GM18907 (cell line): ENCODE measurements at regions not wholly inside any gene's neighbourhood (a gene's known extent, or its start where the extent isn't known, plus 50 kb on each side); places are given as distances from the start of the nearest gene placed in this dataset.
"Not testable (repeated sequence)": the region's sequence is repeated elsewhere in the genome, so short reads cannot be mapped to it uniquely, and the experiment has no call there.

Experiments used
- ATAC-seq: cut with Tn5 transposase; IDR thresholded peaks from one replicate; pipeline ENCODE4 v1.9.1; 2021; ENCODE audit warnings: mild to moderate bottlenecking, moderate library complexity; ENCODE audit not compliant: unreplicated experiment

- no peak for ATAC-seq
Measured at GRCh38 chr1:168825820-168826219, 96.8 kb upstream of the DPT start.

- ATAC-seq: no peak
Measured at GRCh38 chr1:168826269-168826668, 97.3 kb upstream of the DPT start.

- no peak for ATAC-seq
Measured at GRCh38 chr1:168827557-168827956, 98.6 kb upstream of the DPT start.

- no peak for ATAC-seq
Measured at GRCh38 chr1:168829876-168830275, 100.9 kb upstream of the DPT start.

GRCh38 chr1:168830562-168830961 is 101.6 kb upstream of the DPT start:
- no peak for ATAC-seq

- ATAC-seq: no peak
Measured at GRCh38 chr1:168832661-168833060, 103.7 kb upstream of the DPT start.

GRCh38 chr1:168833362-168833761 is 104.4 kb upstream of the DPT start:
- ATAC-seq: no peak

GRCh38 chr1:168833801-168834224 is 104.8 kb upstream of the DPT start:
- no peak for ATAC-seq

GRCh38 chr1:168834225-168834872 is 105.3 kb upstream of the DPT start:
- ATAC-seq: peak; percentile 55

- no peak for ATAC-seq
Measured at GRCh38 chr1:168835176-168835575, 106.2 kb upstream of the DPT start.

- no peak for ATAC-seq
Measured at GRCh38 chr1:168835791-168836190, 106.8 kb upstream of the DPT start.

GRCh38 chr1:168836469-168836868 is 107.5 kb upstream of the DPT start:
- no peak for ATAC-seq

GRCh38 chr1:168837230-168837629 is 108.2 kb upstream of the DPT start:
- not testable (repeated sequence) for ATAC-seq

GRCh38 chr1:168842306-168842705 is 113.3 kb upstream of the DPT start:
- ATAC-seq: no peak

- ATAC-seq: no peak
Measured at GRCh38 chr1:168842916-168843315, 113.9 kb upstream of the DPT start.

GRCh38 chr1:168843401-168843800 is 114.4 kb upstream of the DPT start:
- ATAC-seq: no peak

GRCh38 chr1:168843950-168844349 is 114.9 kb upstream of the DPT start:
- no peak for ATAC-seq

- no peak for ATAC-seq
Measured at GRCh38 chr1:168845140-168845539, 116.1 kb upstream of the DPT start.

- ATAC-seq: no peak
Measured at GRCh38 chr1:168848051-168848450, 119.0 kb upstream of the DPT start.

- ATAC-seq: no peak
Measured at GRCh38 chr1:168861421-168862004, 132.5 kb upstream of the DPT start.

- ATAC-seq: no peak
Measured at GRCh38 chr1:168863772-168864171, 134.8 kb upstream of the DPT start.

GRCh38 chr1:168864266-168864665 is 135.3 kb upstream of the DPT start:
- ATAC-seq: no peak
